ENCODE measurements at regions not wholly inside any gene's neighbourhood (a gene's known extent, or its start where the extent isn't known, plus 50 kb on each side); places are given as distances from the start of the nearest gene placed in this dataset.

DNA sequence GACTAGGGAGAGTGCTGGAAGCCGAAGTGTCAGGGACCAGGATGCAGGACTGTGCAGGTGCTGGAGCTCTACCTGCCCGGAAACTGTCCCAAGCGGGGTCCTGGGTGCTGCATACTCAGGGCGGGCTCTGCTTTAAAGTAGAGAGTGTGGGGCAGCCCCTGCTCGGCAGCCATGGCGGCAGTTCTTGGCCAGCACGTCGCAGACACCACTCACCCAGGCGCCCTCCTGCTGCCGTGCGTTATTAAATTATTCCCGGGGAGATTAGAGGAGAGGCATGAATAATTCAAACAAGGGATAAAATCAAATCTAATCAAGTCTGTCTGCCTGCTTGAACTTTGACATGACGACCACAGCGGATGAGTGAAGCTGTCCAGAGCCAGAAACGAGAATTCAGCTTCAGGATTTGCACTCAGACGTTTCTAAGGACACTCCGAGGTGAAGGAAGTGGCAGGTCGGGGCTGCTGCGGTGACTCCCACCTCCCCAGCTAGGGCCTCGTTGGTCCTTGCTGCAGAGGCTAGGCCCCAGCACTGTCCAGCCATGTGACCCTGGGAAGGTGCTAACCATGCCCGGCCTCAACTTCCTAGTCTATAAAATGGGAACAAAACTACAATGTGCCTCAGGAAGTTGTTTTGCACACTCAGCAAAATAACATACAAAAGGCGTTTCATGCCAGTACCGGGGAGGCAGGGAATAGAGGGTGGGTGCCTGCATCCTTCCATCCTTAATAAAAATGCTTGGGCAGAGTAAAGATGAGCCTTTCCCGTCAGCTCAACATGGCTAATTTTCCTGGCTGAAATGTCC, 91.3 kb upstream of the ADAMTS2 start:
- intact Hi-C loops (cut with DNase I) = no loop called here
- no peaks in the 10 kb centered on the region for H3K4me1 ChIP-seq
- H3K36me3 ChIP-seq (replicated peaks in 1 of 2; ENCODE audit: insufficient read depth in 1 of 2, low read depth in 2 of 2) = no peaks in the 10 kb centered on the region
- DNase-seq (no peak), ATAC-seq (no peak)
- H3K4me3 ChIP-seq = no peak overlapping the region
- 47 to 63% methylated on average over 15 to 24 of the region's 24 CpGs for WGBS, 2 donors
- peaks cover 0 to 10% (median 0%) of the 10 kb centered on the region in 3 donors for H3K9me3 ChIP-seq
- H3K27me3 ChIP-seq = no peaks in the 10 kb centered on the region
- no peak overlapping the region for H3K27ac ChIP-seq
- TF ChIP-seq POLR2A (IDR thresholded peaks at IDR 0.05) = no peak
- TF ChIP-seq, protein P1, sequence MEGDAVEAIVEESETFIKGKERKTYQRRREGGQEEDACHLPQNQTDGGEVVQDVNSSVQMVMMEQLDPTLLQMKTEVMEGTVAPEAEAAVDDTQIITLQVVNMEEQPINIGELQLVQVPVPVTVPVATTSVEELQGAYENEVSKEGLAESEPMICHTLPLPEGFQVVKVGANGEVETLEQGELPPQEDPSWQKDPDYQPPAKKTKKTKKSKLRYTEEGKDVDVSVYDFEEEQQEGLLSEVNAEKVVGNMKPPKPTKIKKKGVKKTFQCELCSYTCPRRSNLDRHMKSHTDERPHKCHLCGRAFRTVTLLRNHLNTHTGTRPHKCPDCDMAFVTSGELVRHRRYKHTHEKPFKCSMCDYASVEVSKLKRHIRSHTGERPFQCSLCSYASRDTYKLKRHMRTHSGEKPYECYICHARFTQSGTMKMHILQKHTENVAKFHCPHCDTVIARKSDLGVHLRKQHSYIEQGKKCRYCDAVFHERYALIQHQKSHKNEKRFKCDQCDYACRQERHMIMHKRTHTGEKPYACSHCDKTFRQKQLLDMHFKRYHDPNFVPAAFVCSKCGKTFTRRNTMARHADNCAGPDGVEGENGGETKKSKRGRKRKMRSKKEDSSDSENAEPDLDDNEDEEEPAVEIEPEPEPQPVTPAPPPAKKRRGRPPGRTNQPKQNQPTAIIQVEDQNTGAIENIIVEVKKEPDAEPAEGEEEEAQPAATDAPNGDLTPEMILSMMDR (IDR thresholded peaks at IDR 0.05) = no peak

- Histone ChIP-seq H3K4me3 (no peak overlapping the region), H3K27ac (no peak overlapping the region), H3K27me3 (no peaks in the 10 kb centered on the region), H3K36me3 (replicated peaks in 1 of 2; ENCODE audit: insufficient read depth in 1 of 2, low read depth in 2 of 2) (no peaks in the 10 kb centered on the region), H3K4me1 (no peaks in the 10 kb centered on the region), H3K9me3 (peaks cover 0 to 10% (median 0%) of the 10 kb centered on the region in 3 donors)
- no peak for ATAC-seq
- DNase-seq = no peak
- 81 to 83% methylated on average over 7 to 12 of the region's 12 CpGs for WGBS, 2 donors
- intact Hi-C loops (cut with DNase I) = no loop called here
- no peak for TF ChIP-seq POLR2A (IDR thresholded peaks at IDR 0.05)
- TF ChIP-seq, protein P1 (IDR thresholded peaks at IDR 0.05) = no peak
Measured at GRCh38 chr5:179435731-179436315, 90.6 kb upstream of the ADAMTS2 start.

DNA sequence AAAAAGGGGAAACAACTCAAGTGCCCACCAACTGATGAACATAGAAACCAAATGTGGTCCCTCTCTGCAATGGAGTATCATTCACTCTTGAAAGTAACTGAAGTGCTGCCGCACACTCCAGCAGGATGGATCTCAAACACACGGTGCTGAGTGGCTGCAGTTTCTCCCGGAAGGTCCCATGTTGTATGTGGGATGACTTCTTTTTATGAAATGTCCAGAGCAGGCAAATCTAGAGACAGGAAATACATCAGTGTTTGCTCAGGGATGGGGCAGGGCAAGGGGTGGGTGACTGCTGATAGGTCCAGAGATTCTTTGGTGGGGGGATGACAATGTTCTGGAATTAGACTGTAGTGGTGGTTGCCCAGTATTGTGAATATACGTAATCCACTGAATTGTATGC, 89.9 kb upstream of the ADAMTS2 start:
- intact Hi-C loops (cut with DNase I) = no loop called here
- no peaks in the 10 kb centered on the region for H3K4me1 ChIP-seq
- H3K4me3 ChIP-seq = no peak overlapping the region
- TF ChIP-seq POLR2A (IDR thresholded peaks at IDR 0.05) = no peak
- TF ChIP-seq, protein P1 (IDR thresholded peaks at IDR 0.05) = no peak
- peaks cover 0 to 10% (median 0%) of the 10 kb centered on the region in 3 donors for H3K9me3 ChIP-seq
- H3K27ac ChIP-seq = no peak overlapping the region
- no peaks in the 10 kb centered on the region for H3K36me3 ChIP-seq (replicated peaks in 1 of 2; ENCODE audit: insufficient read depth in 1 of 2, low read depth in 2 of 2)
- 79 to 82% methylated on average over 4 of the region's 4 CpGs for WGBS, 2 donors
- ATAC-seq (no peak), DNase-seq (no peak)
- no peaks in the 10 kb centered on the region for H3K27me3 ChIP-seq

GRCh38 chr5:179432547-179432946, 87.3 kb upstream of the ADAMTS2 start:
- 51 to 56% methylated on average over 7 of the region's 7 CpGs for WGBS, 2 donors
- DNase-seq = no peak
- Histone ChIP-seq H3K36me3 (replicated peaks in 1 of 2; ENCODE audit: insufficient read depth in 1 of 2, low read depth in 2 of 2) (no peaks in the 10 kb centered on the region), H3K9me3 (peaks cover 0 to 10% (median 0%) of the 10 kb centered on the region in 3 donors), H3K27ac (no peak overlapping the region), H3K4me1 (no peaks in the 10 kb centered on the region), H3K4me3 (no peak overlapping the region), H3K27me3 (no peaks in the 10 kb centered on the region)
- no peak for ATAC-seq
- intact Hi-C loops (cut with DNase I) = no loop called here
- no peak for TF ChIP-seq POLR2A (IDR thresholded peaks at IDR 0.05)
- TF ChIP-seq, protein P1 (IDR thresholded peaks at IDR 0.05) = no peak
